SJSA1 (cell line): ENCODE measurements at regions not wholly inside any gene's neighbourhood (a gene's known extent, or its start where the extent isn't known, plus 50 kb on each side); places are given as distances from the start of the nearest gene placed in this dataset.

Source experiments
- DNase-seq, 2 experiments: peaks; one replicate each; pipeline ENCODE4 v3.0.0-alpha.2; 2015 to 2020; ENCODE audit warnings: low spot score in 2 of 2, low read depth in 1 of 2
- H3K27ac ChIP-seq: fragments of 250-450 bp; sonication (Bioruptor Pico); 2 replicates; pipeline ENCODE4 v1.5.1; 2020; ENCODE audit warnings: mild to moderate bottlenecking, moderate library complexity
- H3K27me3 ChIP-seq: fragments of 250-450 bp; sonication (Bioruptor Pico); replicated peaks from 2 replicates; pipeline ENCODE4 v1.5.1; 2020; ENCODE audit warnings: mild to moderate bottlenecking, moderate library complexity
- H3K36me3 ChIP-seq: fragments of 250-450 bp; sonication (Bioruptor Pico); 2 replicates; pipeline ENCODE4 v1.5.1; 2020; ENCODE audit warnings: mild to moderate bottlenecking
- H3K4me1 ChIP-seq: fragments of 250-450 bp; sonication (Bioruptor Pico); replicated peaks from 2 replicates; pipeline ENCODE4 v1.6.1; 2021; ENCODE audit warnings: mild to moderate bottlenecking
- H3K4me3 ChIP-seq: fragments of 250-450 bp; sonication (Bioruptor Pico); 2 replicates; pipeline ENCODE4 v1.5.1; 2020; ENCODE audit warnings: mild to moderate bottlenecking
- H3K9me3 ChIP-seq: fragments of 250-450 bp; sonication (Bioruptor Pico); replicated peaks from 2 replicates; pipeline ENCODE4 v1.5.1; 2020; ENCODE audit warnings: mild to moderate bottlenecking

DNA sequence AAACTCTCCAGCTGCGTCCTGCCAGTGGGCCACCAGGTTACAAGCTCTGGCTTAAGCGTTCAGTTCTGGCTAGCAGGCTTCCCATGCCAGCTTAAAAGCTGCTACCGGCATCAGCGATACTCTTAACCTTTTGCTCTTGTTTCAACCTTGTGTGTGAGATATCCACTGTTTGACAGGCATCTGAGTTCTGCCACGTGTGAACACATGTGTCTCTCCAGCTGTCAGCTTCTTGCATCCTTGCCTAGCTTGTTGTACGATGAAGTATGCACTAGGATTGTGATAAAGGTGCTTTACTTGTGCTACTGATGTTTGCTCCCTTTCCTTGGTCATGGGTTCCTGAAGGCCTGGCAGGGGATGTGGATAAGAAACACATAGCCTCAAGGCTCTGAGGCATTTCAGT lies 201.6 kb downstream of the PRDM2 start:
- H3K4me1 ChIP-seq, result no peaks in the 10 kb centered on the region
- no peaks in the 10 kb centered on the region for H3K36me3 ChIP-seq
- H3K27me3 ChIP-seq, result peaks cover 5% of the 10 kb centered on the region; the same call in 1 of the 2 replicates
- H3K27ac ChIP-seq, result no peak overlapping the region
- H3K9me3 ChIP-seq, result no peaks in the 10 kb centered on the region
- no peak for DNase-seq
- H3K4me3 ChIP-seq, result no peak overlapping the region

DNA sequence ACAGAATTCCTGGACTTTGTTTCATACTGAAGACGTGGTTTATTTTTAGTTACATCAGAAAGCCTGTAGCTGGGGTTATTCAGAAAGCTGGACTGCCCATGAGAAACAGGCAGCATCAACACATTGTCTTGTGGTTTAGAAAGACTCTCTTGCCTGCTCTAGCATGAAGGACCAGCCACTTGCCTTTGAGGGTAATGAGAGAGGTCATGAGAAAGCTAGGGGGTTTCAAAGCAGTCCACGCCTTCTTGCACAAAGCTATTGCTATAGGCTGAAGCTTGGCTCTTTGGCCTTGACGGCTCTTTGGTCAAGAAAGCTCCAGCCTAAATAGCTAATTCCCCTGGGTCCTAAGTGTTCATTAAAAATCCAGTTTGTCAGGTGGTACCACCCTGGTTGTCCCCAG lies 208.1 kb downstream of the PRDM2 start:
- Histone ChIP-seq H3K9me3 (no peaks in the 10 kb centered on the region), H3K27me3 (peaks cover 5% of the 10 kb centered on the region; the same call in 1 of the 2 replicates), H3K36me3 (no peaks in the 10 kb centered on the region), H3K27ac (no peak overlapping the region), H3K4me3 (no peak overlapping the region), H3K4me1 (no peaks in the 10 kb centered on the region)
- DNase-seq, result no peak

DNA sequence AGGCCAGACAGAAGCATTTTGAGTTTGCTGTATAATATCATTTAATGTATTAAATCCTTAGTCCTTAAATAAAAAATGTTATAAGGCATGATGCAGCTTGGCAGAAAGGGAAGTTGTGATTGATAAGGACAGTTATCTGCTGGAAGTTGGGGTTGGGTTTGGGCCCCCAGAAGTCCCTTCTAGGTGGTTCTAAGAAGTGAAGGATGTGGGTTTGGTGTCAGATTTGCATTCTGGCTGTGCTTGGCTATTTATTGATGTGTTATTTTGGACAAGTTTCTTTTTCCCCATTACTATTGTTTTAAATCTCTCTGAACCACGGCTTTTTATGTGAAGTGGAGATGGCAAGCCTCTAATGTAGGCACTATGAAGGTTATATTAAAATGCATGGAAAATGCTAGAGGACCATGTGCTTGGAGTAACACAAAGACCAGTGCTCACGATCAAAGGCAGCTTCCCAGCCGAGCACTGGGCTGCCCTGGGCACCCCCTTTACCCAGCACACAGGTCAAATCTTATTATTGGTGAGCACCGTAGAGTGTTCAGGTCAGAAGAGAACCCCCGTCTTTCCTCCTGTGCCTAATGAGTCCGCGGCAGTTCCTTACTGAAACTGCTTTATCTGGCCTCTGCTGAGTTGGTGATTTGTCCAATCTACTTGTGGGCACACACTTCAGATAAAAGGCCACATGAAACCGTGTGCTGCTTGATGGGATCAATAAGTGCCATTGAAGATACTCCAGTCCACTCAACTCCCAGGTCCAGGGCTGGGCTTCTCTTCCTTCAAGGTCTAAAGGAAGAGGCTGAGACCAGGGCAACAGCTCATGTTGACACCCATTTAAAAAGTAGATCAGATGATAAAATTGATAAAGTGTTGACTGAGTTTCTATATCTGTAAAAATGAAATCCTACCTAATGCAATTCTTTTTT lies 212.0 kb downstream of the PRDM2 start:
- H3K27me3 ChIP-seq, result no peaks in the 10 kb centered on the region
- H3K27ac ChIP-seq, result no peak overlapping the region
- no peaks in the 10 kb centered on the region for H3K9me3 ChIP-seq
- no peak for DNase-seq
- H3K36me3 ChIP-seq, result no peaks in the 10 kb centered on the region
- no peak overlapping the region for H3K4me3 ChIP-seq
- H3K4me1 ChIP-seq, result no peaks in the 10 kb centered on the region

- Histone ChIP-seq H3K27me3 (no peaks in the 10 kb centered on the region), H3K4me1 (no peaks in the 10 kb centered on the region), H3K27ac (no peak overlapping the region), H3K4me3 (no peak overlapping the region), H3K9me3 (no peaks in the 10 kb centered on the region), H3K36me3 (no peaks in the 10 kb centered on the region)
- DNase-seq, result no peak
Measured at GRCh38 chr1:13913396-13913795, 213.4 kb downstream of the PRDM2 start.

DNA sequence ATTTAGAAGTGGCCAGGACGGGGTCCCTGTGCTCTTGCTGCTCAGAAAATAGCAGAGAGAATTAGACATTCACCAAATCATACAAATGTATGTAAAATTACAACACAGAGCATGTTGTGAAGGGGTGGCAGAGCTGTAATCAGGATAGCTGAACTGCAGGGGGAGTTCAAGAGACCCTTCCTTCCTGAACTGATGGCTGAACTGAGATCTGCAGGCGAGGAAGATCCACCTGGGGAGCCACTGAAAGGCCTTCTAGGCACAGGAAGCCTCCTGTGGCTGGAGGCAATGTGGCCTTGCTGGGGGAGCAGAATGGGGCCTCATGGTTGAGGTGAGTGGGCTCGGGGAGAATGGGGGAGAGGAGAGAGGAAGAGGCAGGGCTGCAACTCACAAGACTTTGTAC lies 216.5 kb downstream of the PRDM2 start:
- Histone ChIP-seq H3K27me3 (no peaks in the 10 kb centered on the region), H3K4me1 (no peaks in the 10 kb centered on the region), H3K27ac (no peak overlapping the region), H3K9me3 (no peaks in the 10 kb centered on the region), H3K36me3 (no peaks in the 10 kb centered on the region), H3K4me3 (no peak overlapping the region)
- no peak for DNase-seq

- no peaks in the 10 kb centered on the region for H3K4me1 ChIP-seq
Measured at GRCh38 chr1:13917607-13918006, 217.6 kb downstream of the PRDM2 start.

GRCh38 chr1:13918862-13919261 lies 218.9 kb downstream of the PRDM2 start:
- Histone ChIP-seq H3K27ac (no peak overlapping the region), H3K4me1 (no peaks in the 10 kb centered on the region), H3K27me3 (no peaks in the 10 kb centered on the region), H3K36me3 (no peaks in the 10 kb centered on the region), H3K9me3 (no peaks in the 10 kb centered on the region), H3K4me3 (no peak overlapping the region)
- DNase-seq, result no peak

More at GRCh38 chr1:13917607-13918006, 217.6 kb downstream of the PRDM2 start:
- H3K27ac ChIP-seq, result no peak overlapping the region
- H3K36me3 ChIP-seq, result no peaks in the 10 kb centered on the region
- no peaks in the 10 kb centered on the region for H3K27me3 ChIP-seq
- no peak for DNase-seq
- H3K4me3 ChIP-seq, result no peak overlapping the region
- no peaks in the 10 kb centered on the region for H3K9me3 ChIP-seq

- Histone ChIP-seq H3K27ac (no peak overlapping the region), H3K36me3 (no peaks in the 10 kb centered on the region), H3K9me3 (no peaks in the 10 kb centered on the region), H3K27me3 (no peaks in the 10 kb centered on the region), H3K4me1 (no peaks in the 10 kb centered on the region), H3K4me3 (no peak overlapping the region)
- DNase-seq, result no peak
Measured at GRCh38 chr1:13921190-13921589, 221.2 kb downstream of the PRDM2 start.

GRCh38 chr1:13922466-13923110 lies 222.6 kb downstream of the PRDM2 start:
- DNase-seq, result no peak
- Histone ChIP-seq H3K9me3 (no peaks in the 10 kb centered on the region), H3K4me1 (no peaks in the 10 kb centered on the region), H3K36me3 (no peaks in the 10 kb centered on the region), H3K27ac (no peak overlapping the region), H3K27me3 (no peaks in the 10 kb centered on the region), H3K4me3 (no peak overlapping the region)

GRCh38 chr1:13926556-13926955 lies 226.6 kb downstream of the PRDM2 start:
- H3K27ac ChIP-seq, result no peak overlapping the region
- no peaks in the 10 kb centered on the region for H3K9me3 ChIP-seq
- no peak for DNase-seq
- no peaks in the 10 kb centered on the region for H3K36me3 ChIP-seq
- no peaks in the 10 kb centered on the region for H3K4me1 ChIP-seq
- H3K27me3 ChIP-seq, result no peaks in the 10 kb centered on the region
- H3K4me3 ChIP-seq, result no peak overlapping the region

DNA sequence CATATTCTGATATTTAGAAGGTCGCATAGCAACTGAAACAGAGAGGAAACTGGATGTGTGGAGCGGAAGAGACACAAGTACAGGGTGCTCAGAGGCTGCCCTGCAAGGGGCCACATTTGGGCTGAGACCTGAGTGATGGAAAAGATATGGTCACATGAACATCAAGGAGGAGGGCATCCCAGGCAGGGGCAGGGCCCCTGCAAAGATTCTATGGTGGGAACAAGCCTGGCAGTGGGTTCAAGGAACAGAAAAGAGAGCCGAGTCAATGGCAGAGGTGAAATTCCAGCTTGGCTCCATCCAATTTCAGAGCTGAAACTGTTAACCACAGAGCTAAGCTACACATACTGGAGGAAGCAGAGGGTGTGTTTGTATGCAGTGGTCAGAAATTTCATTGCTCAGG lies 227.7 kb downstream of the PRDM2 start:
- no peaks in the 10 kb centered on the region for H3K36me3 ChIP-seq
- no peak for DNase-seq

DNA sequence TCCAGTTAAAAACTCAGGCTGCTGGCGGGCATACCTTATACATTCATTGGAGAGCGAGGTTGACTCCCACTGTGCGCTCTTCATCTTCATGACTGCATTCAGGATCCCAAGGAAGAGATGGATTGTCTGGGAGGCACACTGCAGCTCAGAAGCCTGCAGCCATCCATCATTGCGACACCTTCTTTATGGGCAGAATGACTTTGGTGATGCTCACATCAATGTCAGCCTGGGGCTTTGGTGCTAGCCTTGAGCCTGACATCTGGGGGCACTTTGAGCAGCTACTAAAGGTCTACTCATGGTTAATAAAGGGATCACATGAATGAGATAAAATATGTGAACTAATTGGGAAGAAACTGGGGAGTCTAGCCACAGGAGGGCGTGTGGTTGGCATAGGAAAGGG lies 229.3 kb downstream of the PRDM2 start:
- H3K4me3 ChIP-seq, result no peak overlapping the region
- no peaks in the 10 kb centered on the region for H3K27me3 ChIP-seq
- H3K4me1 ChIP-seq, result no peaks in the 10 kb centered on the region
- DNase-seq, result no peak
- H3K9me3 ChIP-seq, result no peaks in the 10 kb centered on the region
- H3K36me3 ChIP-seq, result no peaks in the 10 kb centered on the region
- no peak overlapping the region for H3K27ac ChIP-seq

More for the DNA sequence above, 227.7 kb downstream of the PRDM2 start:
- H3K27me3 ChIP-seq, result no peaks in the 10 kb centered on the region
- no peak overlapping the region for H3K4me3 ChIP-seq
- no peaks in the 10 kb centered on the region for H3K9me3 ChIP-seq
- H3K4me1 ChIP-seq, result no peaks in the 10 kb centered on the region
- no peak overlapping the region for H3K27ac ChIP-seq

- Histone ChIP-seq H3K27ac (no peak overlapping the region), H3K27me3 (no peaks in the 10 kb centered on the region), H3K4me3 (no peak overlapping the region), H3K36me3 (no peaks in the 10 kb centered on the region), H3K9me3 (no peaks in the 10 kb centered on the region), H3K4me1 (no peaks in the 10 kb centered on the region)
- no peak for DNase-seq
Measured at GRCh38 chr1:13930151-13930550, 230.2 kb downstream of the PRDM2 start.

GRCh38 chr1:13931226-13931625 lies 231.2 kb downstream of the PRDM2 start:
- DNase-seq, result no peak
- H3K9me3 ChIP-seq, result no peaks in the 10 kb centered on the region
- no peaks in the 10 kb centered on the region for H3K36me3 ChIP-seq
- H3K4me3 ChIP-seq, result no peak overlapping the region
- no peaks in the 10 kb centered on the region for H3K27me3 ChIP-seq
- no peak overlapping the region for H3K27ac ChIP-seq
- H3K4me1 ChIP-seq, result no peaks in the 10 kb centered on the region
